ENCODE measurements at regions not wholly inside any gene's neighbourhood (a gene's known extent, or its start where the extent isn't known, plus 50 kb on each side); places are given as distances from the start of the nearest gene placed in this dataset.
"Not testable (repeated sequence)": the region's sequence is repeated elsewhere in the genome, so short reads cannot be mapped to it uniquely, and the experiment has no call there.

GRCh38 chr7:65271502-65271901 is 102.2 kb upstream of the ZNF92 start:
- not testable (repeated sequence) for TF ChIP-seq CTCF, POLR2A, POLR2AphosphoS5 (IDR thresholded peaks at IDR 0.05)

Measured in prostate gland (tissue), 2 donors.